GM12878 (cell line): ENCODE measurements at regions not wholly inside any gene's neighbourhood (a gene's known extent, or its start where the extent isn't known, plus 50 kb on each side); places are given as distances from the start of the nearest gene placed in this dataset.

Experiments
- ATAC-seq: fragments of 200-7000 bp; cut with Tn5 transposase; 3 replicates; pipeline ENCODE4 v1.9.1; 2020; ENCODE audit warnings: mild to moderate bottlenecking, moderate library complexity
- BruUV-seq: library from RNA; stranded (reverse); fragments of 400-500 nt; replicated peaks from 2 replicates; lab custom pipeline; 2021; lab: Mats Ljungman, UMichigan
- CTCF ChIA-PET: fragments of 300-600 bp; sonication (Branson Sonifier 250); formaldehyde crosslinking; extraction: SDS; loops from one replicate; lab custom pipeline; 2021; ENCODE audit warnings: inconsistent platforms; lab: Yijun Ruan, JAX
- POLR2A ChIA-PET: fragments of 350-600 bp; formaldehyde crosslinking; extraction: SDS; loops from one replicate; lab custom pipeline; 2021; ENCODE audit warnings: inconsistent platforms; lab: Charles Lee
- RAD21 ChIA-PET: fragments of 300-600 bp; sonication (Branson Sonifier 250); formaldehyde crosslinking; loops from one replicate; lab custom pipeline; 2023; ENCODE audit warnings: antibody characterized with exemption; ENCODE audit not compliant: unreplicated experiment; lab: Charles Lee
- SMC1A ChIA-PET: fragments of 300-600 bp; sonication (Branson Sonifier 250); formaldehyde crosslinking; loops from one replicate; lab custom pipeline; 2023; ENCODE audit not compliant: unreplicated experiment, uncharacterized antibody; lab: Charles Lee
- DNase-seq: peaks from one replicate; pipeline ENCODE4 v3.0.0-alpha.2; 2011; ENCODE audit warnings: low read depth, low spot score
- FAIRE-seq: peaks from 3 replicates; lab custom pipeline; 2011; peaks lifted over from hg19 to GRCh38; lab: Jason Lieb, UNC
- H2AFZ ChIP-seq: 2 replicates; pipeline ENCODE4 v1.6.0; 2011; ENCODE audit warnings: low read depth, low read length, control low read depth; ENCODE audit not compliant: control insufficient read depth
- H3K27ac ChIP-seq: 2 replicates; pipeline ENCODE4 v1.5.1; 2011; ENCODE audit warnings: control low read depth; ENCODE audit not compliant: control insufficient read depth, insufficient read depth
- H3K27me3 ChIP-seq, 2 experiments: replicated peaks in 1 of 2; 2 replicates each; pipeline versions ENCODE4 v1.6.0 to v1.6.1; 2011; ENCODE audit warnings: low read length in 1 of 2; ENCODE audit not compliant: control insufficient read depth in 2 of 2, insufficient read depth in 2 of 2
- H3K36me3 ChIP-seq, 2 experiments: 2 replicates each; pipeline ENCODE4 v1.5.1; 2011; ENCODE audit warnings: low read length in 1 of 2; ENCODE audit not compliant: control insufficient read depth in 2 of 2, insufficient read depth in 2 of 2
- H3K4me1 ChIP-seq: 2 replicates; pipeline ENCODE4 v1.6.1; 2011; ENCODE audit warnings: mild to moderate bottlenecking, low read length, moderate library complexity, mixed read lengths; ENCODE audit not compliant: control insufficient read depth, insufficient read depth
- H3K4me2 ChIP-seq: 2 replicates; pipeline ENCODE4 v1.6.0; 2011; ENCODE audit warnings: control low read depth; ENCODE audit not compliant: control insufficient read depth, insufficient read depth
- H3K4me3 ChIP-seq: fragments of 200-600 bp; sonication (generic); 2 replicates; pipeline ENCODE4 v1.5.1; 2016
- H3K79me2 ChIP-seq: 2 replicates; pipeline ENCODE4 v1.6.0; 2011; ENCODE audit warnings: low read length; ENCODE audit not compliant: control insufficient read depth, insufficient read depth
- H3K9ac ChIP-seq: 2 replicates; pipeline ENCODE4 v1.8.0; 2011; ENCODE audit warnings: low read length, control low read depth, mixed read lengths; ENCODE audit not compliant: control insufficient read depth, insufficient read depth
- H3K9me3 ChIP-seq: replicated peaks from 3 replicates; pipeline ENCODE4 v1.5.1; 2011; ENCODE audit warnings: mild to moderate bottlenecking, low read length; ENCODE audit not compliant: control insufficient read depth, insufficient read depth
- H4K20me1 ChIP-seq: 2 replicates; pipeline ENCODE4 v1.6.0; 2011; ENCODE audit not compliant: control insufficient read depth, insufficient read depth
- BMI1 ChIP-seq: fragments of 450-650 bp; IDR thresholded peaks from 2 replicates; pipeline ENCODE4 v1.6.1; 2016; ENCODE audit warnings: mild to moderate bottlenecking, moderate library complexity, borderline replicate concordance
- CREM ChIP-seq: IDR thresholded peaks from 2 replicates; pipeline ENCODE4 v1.6.1; 2014; ENCODE audit warnings: antibody characterized with exemption, low read depth
- GABPA ChIP-seq: IDR thresholded peaks from 2 replicates; pipeline ENCODE4 v1.6.1; 2014; ENCODE audit warnings: antibody characterized with exemption, low read depth, mild to moderate bottlenecking, inconsistent platforms
- JUNB ChIP-seq: IDR thresholded peaks from 2 replicates; pipeline ENCODE4 v1.6.1; 2016; ENCODE audit warnings: antibody characterized with exemption, mild to moderate bottlenecking
- JUND ChIP-seq: IDR thresholded peaks from 2 replicates; pipeline ENCODE4 v1.6.1; 2012; ENCODE audit warnings: low read depth, mild to moderate bottlenecking, low read length, improper control_type of control experiment, moderate library complexity
- MAX ChIP-seq: IDR thresholded peaks from 2 replicates; pipeline ENCODE4 v1.6.1; 2012; ENCODE audit warnings: low read depth, low read length, improper control_type of control experiment
- MEF2A ChIP-seq: IDR thresholded peaks from 2 replicates; pipeline ENCODE4 v1.6.1; 2011; ENCODE audit warnings: low read depth, mild to moderate bottlenecking, low read length, moderate library complexity; ENCODE audit not compliant: insufficient read depth
- NFIC ChIP-seq: IDR thresholded peaks from 2 replicates; pipeline ENCODE4 v1.6.1; 2012; ENCODE audit warnings: low read depth, mild to moderate bottlenecking, inconsistent platforms, low read length, moderate library complexity
- NKRF ChIP-seq: fragments of 450-650 bp; conservative IDR thresholded peaks from 2 replicates; pipeline ENCODE4 v1.6.1; 2017; ENCODE audit warnings: mild to moderate bottlenecking, moderate library complexity
- RAD21 ChIP-seq: IDR thresholded peaks from 2 replicates; pipeline ENCODE4 v1.6.1; 2011; ENCODE audit warnings: mild to moderate bottlenecking, low read depth, low read length, moderate library complexity; ENCODE audit not compliant: insufficient read depth
- RBBP5 ChIP-seq: fragments of 200-600 bp; sonication (generic); conservative IDR thresholded peaks from 2 replicates; pipeline ENCODE4 v1.6.1; 2016
- SREBF1 ChIP-seq: IDR thresholded peaks from 2 replicates; pipeline ENCODE4 v1.6.1; 2012; ENCODE audit warnings: mild to moderate bottlenecking, low read length
- SRF ChIP-seq, 2 experiments: IDR thresholded peaks; 2 replicates each; pipeline ENCODE4 v1.6.1; 2011; ENCODE audit warnings: low read depth in 2 of 2, low read length in 2 of 2, mild to moderate bottlenecking in 1 of 2, moderate library complexity in 1 of 2
- ZZZ3 ChIP-seq: IDR thresholded peaks from 2 replicates; pipeline ENCODE4 v1.6.1; 2011; ENCODE audit warnings: low read depth; ENCODE audit not compliant: control insufficient read depth, insufficient read length
- WGBS: methylation state at CpG from one replicate; pipeline ENCODE4 v1.1.6; 2016; ENCODE audit warnings: low lambda C conversion rate; ENCODE audit not compliant: insufficient replicate concordance, insufficient coverage; ENCODE audit errors: missing lambda C conversion rate; 5-methylcytosine and 5-hydroxymethylcytosine counted together
- in situ Hi-C: fragments of 300-500 bp; cut with MboI; formaldehyde crosslinking; loops from 9 replicates; pipeline ENCODE4 v1.14.3; 2018; ENCODE audit warnings: mixed read lengths
- intact Hi-C: fragments of 100-400 bp; cut with micrococcal nuclease; formaldehyde crosslinking; loops from one replicate; pipeline ENCODE4 v1.14.2; 2022; ENCODE audit not compliant: unreplicated experiment
- TF ChIP-seq, protein P1 (sequence below): fragments of 150-350 bp; IDR thresholded peaks from 2 replicates; pipeline ENCODE4 v1.6.1; 2014; ENCODE audit warnings: mild to moderate bottlenecking, low read depth, low read length
- TF ChIP-seq, protein P2 (sequence below): IDR thresholded peaks from 2 replicates; pipeline ENCODE4 v1.6.1; 2011; ENCODE audit warnings: low read depth, low read length, improper control_type of control experiment, borderline replicate concordance
- TF ChIP-seq, protein P3 (sequence below): IDR thresholded peaks from 2 replicates; pipeline ENCODE4 v1.6.1; 2012; ENCODE audit warnings: low read length, inconsistent platforms

DNA sequence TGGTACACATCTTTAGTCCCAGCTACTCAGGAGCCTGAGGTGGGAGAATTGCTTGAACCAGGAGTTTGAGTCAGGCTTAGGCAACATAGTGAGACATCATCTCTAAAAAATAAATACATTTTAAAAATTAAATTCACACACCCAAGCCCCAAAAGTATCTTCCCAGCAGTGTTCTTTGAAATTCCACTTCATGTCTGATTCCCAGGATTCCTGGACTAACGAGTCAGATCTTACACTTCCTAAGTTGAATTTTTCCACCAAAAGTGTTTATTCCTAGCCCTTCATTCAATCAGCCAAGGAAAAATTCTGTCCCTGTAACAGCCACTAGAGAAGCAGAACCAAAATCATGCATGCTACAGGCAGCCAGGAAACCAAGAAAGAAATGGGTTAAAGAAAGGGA lies 970.9 kb downstream of the EFNA5 start:
- no peaks in the 10 kb centered on the region for H3K79me2 ChIP-seq
- no peaks in the 10 kb centered on the region for H3K27me3 ChIP-seq
- ChIA-PET SMC1A (interaction anchor here (0.8 to 1.4 kb wide), 5 partner anchors 42 to 581 kb away, joined by 3 to 7 read pairs (median 4); no protein-coding TSS in a partner anchor), RAD21 (interaction anchor here (1.0 kb wide), 1 partner anchor 429 kb away, joined by 4 read pairs; no protein-coding TSS in a partner anchor), POLR2A (no interaction called here), CTCF (interaction anchor here (1.2 to 1.4 kb wide), 3 partner anchors 13 to 430 kb away, joined by 3 to 10 read pairs (median 10); no protein-coding TSS in a partner anchor)
- 0% methylated on average over 1 of the region's 1 CpG for WGBS
- H4K20me1 ChIP-seq, result no peaks in the 10 kb centered on the region
- H2AFZ ChIP-seq, result no peak overlapping the region
- TF ChIP-seq BMI1 (no peak), RBBP5 (no peak), RAD21 (no peak), JUND (no peak), ZZZ3 (no peak), CREM (no peak), SRF (IDR thresholded peaks at IDR 0.05; ENCODE audit: low read depth in 2 of 2, low read length in 2 of 2) (no peak), MAX (no peak), NFIC (no peak), GABPA (no peak), JUNB (no peak), MEF2A (no peak), SREBF1 (no peak), NKRF (no peak)
- TF ChIP-seq, protein P1, sequence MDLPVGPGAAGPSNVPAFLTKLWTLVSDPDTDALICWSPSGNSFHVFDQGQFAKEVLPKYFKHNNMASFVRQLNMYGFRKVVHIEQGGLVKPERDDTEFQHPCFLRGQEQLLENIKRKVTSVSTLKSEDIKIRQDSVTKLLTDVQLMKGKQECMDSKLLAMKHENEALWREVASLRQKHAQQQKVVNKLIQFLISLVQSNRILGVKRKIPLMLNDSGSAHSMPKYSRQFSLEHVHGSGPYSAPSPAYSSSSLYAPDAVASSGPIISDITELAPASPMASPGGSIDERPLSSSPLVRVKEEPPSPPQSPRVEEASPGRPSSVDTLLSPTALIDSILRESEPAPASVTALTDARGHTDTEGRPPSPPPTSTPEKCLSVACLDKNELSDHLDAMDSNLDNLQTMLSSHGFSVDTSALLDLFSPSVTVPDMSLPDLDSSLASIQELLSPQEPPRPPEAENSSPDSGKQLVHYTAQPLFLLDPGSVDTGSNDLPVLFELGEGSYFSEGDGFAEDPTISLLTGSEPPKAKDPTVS, result no peak
- TF ChIP-seq, protein P2, sequence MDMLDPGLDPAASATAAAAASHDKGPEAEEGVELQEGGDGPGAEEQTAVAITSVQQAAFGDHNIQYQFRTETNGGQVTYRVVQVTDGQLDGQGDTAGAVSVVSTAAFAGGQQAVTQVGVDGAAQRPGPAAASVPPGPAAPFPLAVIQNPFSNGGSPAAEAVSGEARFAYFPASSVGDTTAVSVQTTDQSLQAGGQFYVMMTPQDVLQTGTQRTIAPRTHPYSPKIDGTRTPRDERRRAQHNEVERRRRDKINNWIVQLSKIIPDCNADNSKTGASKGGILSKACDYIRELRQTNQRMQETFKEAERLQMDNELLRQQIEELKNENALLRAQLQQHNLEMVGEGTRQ, result no peak
- TF ChIP-seq, protein P3, sequence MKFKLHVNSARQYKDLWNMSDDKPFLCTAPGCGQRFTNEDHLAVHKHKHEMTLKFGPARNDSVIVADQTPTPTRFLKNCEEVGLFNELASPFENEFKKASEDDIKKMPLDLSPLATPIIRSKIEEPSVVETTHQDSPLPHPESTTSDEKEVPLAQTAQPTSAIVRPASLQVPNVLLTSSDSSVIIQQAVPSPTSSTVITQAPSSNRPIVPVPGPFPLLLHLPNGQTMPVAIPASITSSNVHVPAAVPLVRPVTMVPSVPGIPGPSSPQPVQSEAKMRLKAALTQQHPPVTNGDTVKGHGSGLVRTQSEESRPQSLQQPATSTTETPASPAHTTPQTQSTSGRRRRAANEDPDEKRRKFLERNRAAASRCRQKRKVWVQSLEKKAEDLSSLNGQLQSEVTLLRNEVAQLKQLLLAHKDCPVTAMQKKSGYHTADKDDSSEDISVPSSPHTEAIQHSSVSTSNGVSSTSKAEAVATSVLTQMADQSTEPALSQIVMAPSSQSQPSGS, result no peak
- H3K4me2 ChIP-seq, result no peak overlapping the region
- no peak for DNase-seq
- no peaks in the 10 kb centered on the region for H3K36me3 ChIP-seq
- no TSS peak for BruUV-seq
- no peak overlapping the region for H3K9ac ChIP-seq
- H3K4me1 ChIP-seq, result no peaks in the 10 kb centered on the region
- no peak overlapping the region for H3K27ac ChIP-seq
- intact Hi-C loops, result no loop called here
- FAIRE-seq, result no peak
- H3K9me3 ChIP-seq, result no peaks in the 10 kb centered on the region
- in situ Hi-C loops, result no loop called here
- no peak for ATAC-seq
- H3K4me3 ChIP-seq, result no peak overlapping the region
